HTR-8/SVneo (cell line): ENCODE measurements at regions not wholly inside any gene's neighbourhood (a gene's known extent, or its start where the extent isn't known, plus 50 kb on each side); places are given as distances from the start of the nearest gene placed in this dataset.
A peak's percentile ranks its signal among the peaks of the same experiment; 100 is the strongest.
"Not testable (repeated sequence)": the region's sequence is repeated elsewhere in the genome, so short reads cannot be mapped to it uniquely, and the experiment has no call there.

ENCODE experiments used
- DNase-seq: peaks from one replicate; pipeline ENCODE4 v3.0.0; 2011; ENCODE audit warnings: low spot score, mixed read lengths; ENCODE audit not compliant: insufficient read length
- FAIRE-seq: peaks from 2 replicates; lab custom pipeline; 2011; peaks lifted over from hg19 to GRCh38; lab: Jason Lieb, UNC

- FAIRE-seq (no peak), DNase-seq (no peak)
These were observed 216.7 kb upstream of the PHF14 start for GRCh38 chr7:10756981-10757380.

- DNase-seq (no peak), FAIRE-seq (no peak)
These were observed 214.6 kb upstream of the PHF14 start for GRCh38 chr7:10759120-10759519.

GRCh38 chr7:10767771-10768170, 205.9 kb upstream of the PHF14 start:
- FAIRE-seq: no peak
- DNase-seq: peak; percentile 8

- FAIRE-seq (no peak), DNase-seq (no peak)
These were observed 203.5 kb upstream of the PHF14 start for GRCh38 chr7:10770176-10770575.

GRCh38 chr7:10773430-10773829, 200.2 kb upstream of the PHF14 start:
- DNase-seq (no peak), FAIRE-seq (no peak)

- FAIRE-seq: no peak
These were observed 193.9 kb upstream of the PHF14 start for GRCh38 chr7:10779465-10780399.

GRCh38 chr7:10780400-10780747, 193.3 kb upstream of the PHF14 start:
- DNase-seq: no peak
- FAIRE-seq: no peak

More at GRCh38 chr7:10779465-10780399, 193.9 kb upstream of the PHF14 start:
- no peak for DNase-seq

- not testable (repeated sequence) for FAIRE-seq, DNase-seq
These were observed 186.7 kb upstream of the PHF14 start for GRCh38 chr7:10786976-10787375.

- DNase-seq (no peak), FAIRE-seq (no peak)
These were observed 184.5 kb upstream of the PHF14 start for GRCh38 chr7:10789170-10789569.

- FAIRE-seq (no peak), DNase-seq (no peak)
These were observed 182.8 kb upstream of the PHF14 start for GRCh38 chr7:10790910-10791309.

GRCh38 chr7:10793995-10794775, 179.5 kb upstream of the PHF14 start:
- FAIRE-seq: no peak
- no peak for DNase-seq

GRCh38 chr7:10797157-10797556, 176.5 kb upstream of the PHF14 start:
- FAIRE-seq: no peak

GRCh38 chr7:10798044-10798443, 175.6 kb upstream of the PHF14 start:
- no peak for FAIRE-seq
- no peak for DNase-seq

More at GRCh38 chr7:10797157-10797556, 176.5 kb upstream of the PHF14 start:
- no peak for DNase-seq

GRCh38 chr7:10799475-10799874, 174.2 kb upstream of the PHF14 start:
- no peak for DNase-seq
- no peak for FAIRE-seq

GRCh38 chr7:10802011-10802410, 171.7 kb upstream of the PHF14 start:
- no peak for FAIRE-seq
- DNase-seq: no peak

- no peak for FAIRE-seq
- DNase-seq: peak; percentile 30
These were observed 171.1 kb upstream of the PHF14 start for GRCh38 chr7:10802526-10802925.

GRCh38 chr7:10803720-10804119, 170.0 kb upstream of the PHF14 start:
- no peak for FAIRE-seq
- DNase-seq: no peak

GRCh38 chr7:10804770-10805169, 168.9 kb upstream of the PHF14 start:
- no peak for FAIRE-seq
- DNase-seq: no peak

GRCh38 chr7:10815546-10815945, 158.1 kb upstream of the PHF14 start:
- DNase-seq: no peak
- no peak for FAIRE-seq

- no peak for DNase-seq
- no peak for FAIRE-seq
These were observed 152.5 kb upstream of the PHF14 start for GRCh38 chr7:10821156-10821555.

- no peak for DNase-seq
- FAIRE-seq: no peak
These were observed 149.5 kb upstream of the PHF14 start for GRCh38 chr7:10824154-10824553.
